ENCODE measurements at regions not wholly inside any gene's neighbourhood (a gene's known extent, or its start where the extent isn't known, plus 50 kb on each side); places are given as distances from the start of the nearest gene placed in this dataset.

- Histone ChIP-seq H3K36me3 (ENCODE audit: control insufficient read depth, insufficient read depth, low read length) (no peaks in the 10 kb centered on the region), H3K4me3 (ENCODE audit: low read depth in 2 of 2, low read length in 2 of 2) (no peak overlapping the region), H3K27me3 (ENCODE audit: control insufficient read depth, insufficient read depth, low read length) (peaks cover 4% of the 10 kb centered on the region; the same call in 1 of the 2 replicates), H3K9me3 (ENCODE audit: control insufficient read depth, insufficient read depth, low read depth, low read length) (no peaks in the 10 kb centered on the region), H3K4me1 (ENCODE audit: control insufficient read depth, insufficient read depth, low read length) (no peaks in the 10 kb centered on the region), H3K27ac (ENCODE audit: low read length) (no peak overlapping the region)
- no peak for ATAC-seq
- ChIA-PET POLR2A (no interaction called here), CTCF (no interaction called here)
- DNase-seq (ENCODE audit: low read depth, low spot score), result no peak
- in situ Hi-C loops (cut with HindIII; ENCODE audit: low pct_unique_long_range_greater_than_20kb, low sequenced_read_pairs) (no loop called here), intact Hi-C loops (cut with micrococcal nuclease; ENCODE audit: unreplicated experiment) (no loop called here)
- TF ChIP-seq CTCF (IDR thresholded peaks at IDR 0.05), result no peak
- TF ChIP-seq SIN3A (IDR thresholded peaks at IDR 0.05; ENCODE audit: borderline replicate concordance, insufficient read depth, low read depth, low read length), result no peak
- no peak for TF ChIP-seq TCF7L2 (IDR thresholded peaks at IDR 0.05; ENCODE audit: low read depth, low read length)
- no peak for TF ChIP-seq REST (IDR thresholded peaks at IDR 0.05; ENCODE audit: insufficient read depth in 1 of 2, low read depth in 2 of 2, low read length in 1 of 2)
- no peak for TF ChIP-seq POLR2AphosphoS5 (IDR thresholded peaks at IDR 0.05; ENCODE audit: low read depth, low read length)
- BruUV-seq (replicated peaks), result no TSS peak
Measured at GRCh38 chr6:14910692-14911547, 334.9 kb upstream of the JARID2 start.

- CTCF ChIA-PET, result no interaction called here
- no peaks in the 10 kb centered on the region for H3K36me3 ChIP-seq (ENCODE audit: control insufficient read depth, insufficient read depth, low read length)
- no peak overlapping the region for H3K27ac ChIP-seq (ENCODE audit: low read length)
- no peak for ATAC-seq
- intact Hi-C loops (cut with micrococcal nuclease; ENCODE audit: unreplicated experiment), result no loop called here
- POLR2A ChIA-PET, result no interaction called here
- peaks cover 4% of the 10 kb centered on the region; the same call in 1 of the 2 replicates for H3K27me3 ChIP-seq (ENCODE audit: control insufficient read depth, insufficient read depth, low read length)
- H3K9me3 ChIP-seq (ENCODE audit: control insufficient read depth, insufficient read depth, low read depth, low read length), result no peaks in the 10 kb centered on the region
- in situ Hi-C loops (cut with HindIII; ENCODE audit: low pct_unique_long_range_greater_than_20kb, low sequenced_read_pairs), result no loop called here
- DNase-seq (ENCODE audit: low read depth, low spot score), result no peak
- H3K4me3 ChIP-seq (ENCODE audit: low read depth in 2 of 2, low read length in 2 of 2), result no peak overlapping the region
- no peaks in the 10 kb centered on the region for H3K4me1 ChIP-seq (ENCODE audit: control insufficient read depth, insufficient read depth, low read length)
- TF ChIP-seq CTCF (IDR thresholded peaks at IDR 0.05), result no peak
- no peak for TF ChIP-seq REST (IDR thresholded peaks at IDR 0.05; ENCODE audit: insufficient read depth in 1 of 2, low read depth in 2 of 2, low read length in 1 of 2)
- TF ChIP-seq SIN3A (IDR thresholded peaks at IDR 0.05; ENCODE audit: borderline replicate concordance, insufficient read depth, low read depth, low read length), result no peak
- TF ChIP-seq TCF7L2 (IDR thresholded peaks at IDR 0.05; ENCODE audit: low read depth, low read length), result no peak
- no peak for TF ChIP-seq POLR2AphosphoS5 (IDR thresholded peaks at IDR 0.05; ENCODE audit: low read depth, low read length)
- no TSS peak for BruUV-seq (replicated peaks)
Measured at GRCh38 chr6:14912226-14912625, 333.6 kb upstream of the JARID2 start.
